ENCODE measurements at regions not wholly inside any gene's neighbourhood (a gene's known extent, or its start where the extent isn't known, plus 50 kb on each side); places are given as distances from the start of the nearest gene placed in this dataset.
A peak's percentile ranks its signal among the peaks of the same experiment; 100 is the strongest.
"Not testable (repeated sequence)": the region's sequence is repeated elsewhere in the genome, so short reads cannot be mapped to it uniquely, and the experiment has no call there.

GRCh38 chr21:14903172-14903865 is 161.5 kb downstream of the NRIP1 start:
- no peak for DNase-seq (ENCODE audit: low spot score)

DNA sequence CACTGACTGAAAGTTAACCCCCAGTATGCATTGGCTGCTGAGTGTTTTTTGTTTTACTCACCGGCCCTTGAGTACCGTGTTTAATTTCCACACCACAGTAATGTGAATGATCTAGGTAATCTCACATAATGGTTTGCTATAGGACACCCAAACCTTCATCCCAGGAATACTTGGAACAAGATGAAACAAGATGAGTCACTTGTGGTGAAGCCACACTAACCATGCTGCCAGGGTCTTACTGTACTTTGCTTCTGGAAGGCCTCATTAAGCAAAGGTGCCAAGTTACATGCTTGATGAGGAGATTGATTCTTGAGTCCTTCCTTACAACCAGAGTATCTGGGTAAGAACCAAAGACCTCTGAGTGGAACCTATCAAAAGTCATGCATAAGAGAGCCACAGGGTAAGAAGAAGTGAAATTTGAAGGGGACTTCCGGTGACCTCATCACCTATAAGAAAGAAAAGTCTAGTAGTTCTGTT is 163.3 kb downstream of the NRIP1 start:
- no peak for DNase-seq (ENCODE audit: low spot score)

GRCh38 chr21:14900611-14901010 is 164.2 kb downstream of the NRIP1 start:
- no peak for DNase-seq (ENCODE audit: low spot score)

DNA sequence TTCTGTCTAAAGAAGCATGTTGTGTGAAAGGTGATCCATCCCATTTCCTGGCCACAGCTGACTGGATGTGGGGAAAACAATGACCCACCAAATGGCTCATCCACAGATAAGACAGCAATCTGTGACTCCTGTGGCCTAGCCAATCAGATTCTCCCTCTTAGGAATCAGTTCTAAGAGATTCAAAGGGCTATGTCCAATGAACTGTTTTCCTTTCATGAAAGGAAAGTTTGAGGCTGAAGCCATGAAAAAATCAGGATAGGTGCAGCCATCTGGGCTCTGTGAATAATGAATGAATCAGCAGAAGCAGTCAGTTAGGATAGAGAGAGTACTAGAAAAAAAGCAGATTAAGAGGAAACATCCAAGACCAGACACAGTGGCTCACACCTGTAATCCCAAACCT is 164.7 kb downstream of the NRIP1 start:
- no peak for DNase-seq (ENCODE audit: low spot score)

DNA sequence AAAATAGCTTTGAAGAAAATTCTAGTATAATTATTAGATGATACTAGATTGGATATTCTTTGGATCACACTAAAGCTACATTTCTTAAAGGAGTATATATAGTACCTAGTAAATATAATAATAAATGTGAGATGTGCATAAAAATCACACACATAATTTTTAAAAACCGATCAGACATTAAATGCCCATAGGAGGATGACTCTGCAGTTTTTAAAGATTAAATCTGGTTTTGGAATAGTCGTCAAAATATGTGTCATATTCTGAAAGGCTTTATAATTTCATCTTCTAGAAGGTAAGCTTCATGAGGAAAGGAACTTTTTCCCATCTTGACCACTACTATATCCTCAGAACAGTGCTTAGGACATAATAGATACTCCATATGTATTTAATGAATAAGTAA is 169.0 kb downstream of the NRIP1 start:
- DNase-seq (ENCODE audit: low spot score), result no peak

DNA sequence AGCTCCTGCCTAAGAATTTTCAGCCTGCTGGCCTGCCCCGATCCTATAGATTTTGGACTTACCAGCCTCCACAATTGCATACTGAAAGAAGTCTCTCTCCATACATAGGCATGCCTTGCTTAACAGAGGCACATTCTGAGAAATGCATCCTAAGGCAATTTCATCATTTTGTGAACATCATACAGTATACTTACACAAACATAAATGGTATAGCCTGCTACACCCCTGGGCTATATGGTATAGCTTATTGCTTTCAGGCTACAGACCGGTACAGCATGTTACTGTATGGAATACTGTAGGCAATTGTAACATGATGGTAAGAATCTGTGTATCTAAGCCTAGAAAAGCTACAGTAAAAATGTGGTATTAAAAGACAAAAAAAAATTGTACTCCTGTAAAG is 174.7 kb downstream of the NRIP1 start:
- DNase-seq (ENCODE audit: low spot score), result no peak

DNA sequence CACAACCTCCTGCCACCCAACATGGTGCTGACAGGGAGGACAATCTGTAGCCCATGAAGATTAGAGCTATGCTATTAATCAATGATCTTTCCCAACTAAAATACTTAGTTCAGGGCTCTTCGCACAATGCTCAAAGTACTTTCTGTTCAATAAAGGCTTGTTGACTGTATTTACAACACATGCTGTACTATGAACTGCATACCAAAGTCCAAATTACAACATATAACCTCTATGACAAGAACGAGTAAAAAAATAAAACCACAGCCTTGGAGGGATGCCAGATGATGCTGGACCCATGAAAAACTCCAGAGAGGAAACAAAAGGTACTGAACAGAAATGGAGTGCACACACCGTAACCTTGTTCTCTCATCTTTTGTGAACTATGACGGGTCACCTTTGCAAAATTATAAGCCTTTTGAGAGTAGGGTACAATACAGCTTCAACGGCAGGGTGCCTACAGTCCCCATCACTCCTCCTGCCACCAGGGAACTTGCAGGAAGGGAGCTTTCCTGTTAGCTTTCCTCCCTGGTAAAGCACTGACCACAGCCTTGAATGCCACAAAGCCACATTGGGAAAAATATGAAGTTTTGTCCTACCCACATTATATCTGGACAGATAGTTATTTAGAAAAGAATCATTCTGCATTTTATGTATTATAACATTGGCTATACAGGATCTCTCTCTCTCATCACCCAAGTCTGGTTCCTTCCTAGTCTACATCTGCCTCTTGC is 175.6 kb downstream of the NRIP1 start:
- peak; percentile 79 for DNase-seq (ENCODE audit: low spot score)

GRCh38 chr21:14888202-14888601 is 176.6 kb downstream of the NRIP1 start:
- no peak for DNase-seq (ENCODE audit: low spot score)

- no peak for DNase-seq (ENCODE audit: low spot score)
These were observed 178.8 kb downstream of the NRIP1 start for GRCh38 chr21:14886001-14886400.

DNA sequence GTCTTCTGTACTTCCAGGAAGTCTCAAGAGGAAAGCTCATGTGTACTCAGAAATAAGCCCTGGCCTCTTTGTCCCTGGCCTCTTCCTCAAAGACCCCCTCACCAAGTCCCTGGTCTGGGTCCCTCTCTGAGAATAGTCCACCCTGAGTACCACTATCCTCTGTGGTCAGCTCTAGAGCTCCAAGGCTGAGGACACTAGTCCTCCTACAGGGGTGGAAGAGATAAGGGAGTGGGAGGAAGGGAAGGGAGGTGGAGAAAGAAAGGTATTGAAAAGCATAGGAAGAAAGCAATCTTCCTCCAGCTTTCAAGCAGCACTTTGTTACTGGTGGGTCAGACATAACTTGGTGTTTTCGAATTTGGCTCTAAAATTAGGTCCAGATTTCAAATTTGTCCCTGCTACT is 181.4 kb downstream of the NRIP1 start:
- DNase-seq (ENCODE audit: low spot score), result no peak

DNA sequence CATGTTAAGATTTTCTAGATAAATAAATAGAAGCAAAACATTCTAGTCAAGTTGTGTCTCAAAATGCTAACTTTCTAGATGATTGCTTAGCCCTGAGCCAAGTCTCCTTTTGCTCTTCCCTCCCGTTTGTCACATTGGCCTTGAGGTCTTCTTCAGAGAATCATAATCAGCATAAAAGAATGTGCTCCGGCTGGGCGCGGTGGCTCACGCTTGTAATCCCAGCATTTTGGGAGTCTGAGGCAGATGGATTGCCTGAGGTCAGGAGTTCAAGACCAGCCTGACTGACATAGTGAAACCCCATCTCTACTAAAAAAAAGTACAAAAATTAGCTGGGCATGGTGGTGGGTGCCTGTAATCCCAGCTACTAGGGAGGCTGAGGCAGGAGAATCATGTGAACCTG is 182.3 kb downstream of the NRIP1 start:
- DNase-seq (ENCODE audit: low spot score), result not testable (repeated sequence)

DNA sequence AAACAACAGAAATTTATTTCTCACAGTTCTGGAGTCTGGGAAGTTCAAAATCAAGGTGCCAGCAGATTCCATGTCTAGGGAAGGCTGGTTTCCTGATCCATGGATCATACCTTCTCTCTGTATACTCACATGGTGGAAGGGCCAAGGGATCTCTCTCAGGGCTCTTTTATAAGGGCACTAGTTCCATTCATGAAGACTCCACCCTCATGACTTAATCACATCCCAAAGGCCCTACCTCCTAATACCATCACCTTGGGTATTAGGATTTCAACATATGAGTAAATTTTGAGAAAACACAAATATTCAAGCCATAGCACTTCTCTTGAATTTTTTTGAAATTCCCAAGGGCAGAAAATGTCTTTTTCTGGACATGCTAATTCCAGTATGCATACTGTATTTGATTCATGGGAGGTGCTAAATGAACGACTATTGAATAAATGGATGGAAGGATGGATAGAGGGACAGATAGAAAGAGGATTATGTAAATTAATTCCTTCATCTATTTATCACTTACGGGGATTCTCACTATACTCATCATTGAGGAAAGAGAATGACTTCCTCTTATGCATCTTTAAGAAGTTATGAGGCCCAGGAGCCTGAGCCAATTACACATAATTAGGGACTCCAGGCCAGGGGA is 182.8 kb downstream of the NRIP1 start:
- DNase-seq (ENCODE audit: low spot score), result no peak

DNA sequence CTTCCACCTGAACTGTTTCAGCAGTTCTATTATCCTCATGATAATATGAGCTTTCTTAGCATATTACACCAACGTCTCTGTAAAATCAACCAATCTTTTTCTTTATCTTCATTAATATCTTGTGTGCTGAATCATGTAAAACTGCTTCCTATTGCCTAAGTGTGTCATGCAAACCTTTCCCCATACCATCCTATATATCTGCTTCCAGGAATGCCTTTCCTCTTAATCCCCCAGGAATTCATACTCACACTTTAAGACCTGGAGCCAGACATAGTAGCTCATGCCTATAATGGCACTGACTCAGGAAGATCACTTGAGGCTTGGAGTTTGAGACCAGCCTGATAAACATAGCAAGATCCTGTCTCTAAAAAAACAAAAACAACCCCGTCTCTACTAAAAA is 183.9 kb downstream of the NRIP1 start:
- no peak for DNase-seq (ENCODE audit: low spot score)

DNA sequence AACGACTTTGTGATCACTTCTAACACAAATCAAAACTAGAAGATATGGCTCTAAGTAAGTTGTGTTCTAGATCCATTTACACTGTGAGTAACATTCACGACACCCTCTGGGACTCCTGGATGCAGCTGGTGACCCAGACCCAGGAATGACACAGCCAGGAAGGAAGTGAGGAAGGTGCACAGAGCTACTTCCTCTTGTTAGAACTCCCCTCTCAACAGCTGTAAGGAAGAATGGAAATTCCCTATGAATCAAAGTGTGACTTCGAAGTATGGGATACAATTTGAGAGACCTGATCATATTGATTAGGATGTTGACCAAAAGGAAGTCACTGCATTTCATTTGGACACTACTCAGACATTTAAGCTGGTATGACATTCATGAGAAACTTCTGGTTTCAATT is 185.3 kb downstream of the NRIP1 start:
- no peak for DNase-seq (ENCODE audit: low spot score)

DNA sequence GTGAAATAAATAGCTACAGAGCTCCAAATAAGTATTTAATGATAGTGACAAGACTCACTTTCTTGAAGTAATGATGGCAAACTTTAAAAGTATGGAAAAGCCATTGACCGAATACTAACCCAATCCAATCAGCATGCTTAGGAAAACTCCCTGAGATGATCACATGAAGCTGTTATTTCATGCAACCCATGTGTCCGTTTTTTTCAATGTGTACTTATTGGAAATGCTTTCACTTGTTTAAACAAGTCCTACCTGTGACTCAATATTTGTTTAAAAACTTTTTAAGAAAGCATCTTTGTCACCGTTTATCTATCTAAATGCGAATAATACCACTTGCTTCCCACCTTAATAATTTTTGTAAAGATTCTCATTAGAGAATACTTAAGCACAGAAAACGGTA is 185.8 kb downstream of the NRIP1 start:
- no peak for DNase-seq (ENCODE audit: low spot score)

- peak; percentile 29 for DNase-seq (ENCODE audit: low spot score)
These were observed 187.1 kb downstream of the NRIP1 start for GRCh38 chr21:14877581-14878228.

- no peak for DNase-seq (ENCODE audit: low spot score)
These were observed 188.3 kb downstream of the NRIP1 start for GRCh38 chr21:14876524-14876840.

DNA sequence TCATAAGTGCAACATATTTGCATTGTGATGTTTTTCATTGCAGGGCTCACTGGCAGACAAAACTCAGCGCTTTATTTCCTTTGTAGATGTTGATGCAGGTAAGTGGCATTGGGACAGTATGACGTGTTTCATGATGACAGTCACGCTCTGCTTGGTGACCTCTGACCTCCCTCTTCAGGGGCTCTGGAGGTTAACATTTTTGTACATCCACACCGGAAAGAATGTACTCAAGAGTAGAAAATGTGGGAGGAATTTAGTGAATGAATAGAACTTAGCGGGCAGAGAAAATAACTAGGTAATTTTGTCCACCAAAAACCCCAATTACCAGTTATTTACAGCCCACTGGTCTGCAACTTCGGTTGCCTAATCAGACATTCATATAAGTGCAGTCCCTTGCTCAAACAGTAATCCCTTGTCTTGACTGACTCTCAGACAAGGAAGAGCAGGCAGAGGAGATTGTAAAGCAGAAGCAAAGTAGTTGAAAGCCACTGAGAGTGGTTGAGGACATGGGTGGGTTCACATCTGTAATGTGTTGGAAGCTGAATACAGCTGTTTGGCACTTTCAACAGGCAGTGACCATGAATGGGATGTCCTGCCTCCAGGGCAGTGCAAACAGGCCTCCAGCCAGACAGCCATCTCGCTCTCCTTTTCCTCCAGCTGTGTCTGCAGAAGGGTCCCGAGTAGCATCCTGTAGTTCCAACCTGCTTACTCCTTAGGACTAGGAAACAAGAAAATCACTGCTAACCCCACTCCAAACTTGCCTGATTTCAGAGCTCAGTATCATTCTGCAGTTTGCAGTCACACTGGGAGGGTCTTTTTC is 188.9 kb downstream of the NRIP1 start:
- DNase-seq (ENCODE audit: low spot score), result no peak

- no peak for DNase-seq (ENCODE audit: low spot score)
These were observed 189.6 kb downstream of the NRIP1 start for GRCh38 chr21:14875186-14875585.

DNA sequence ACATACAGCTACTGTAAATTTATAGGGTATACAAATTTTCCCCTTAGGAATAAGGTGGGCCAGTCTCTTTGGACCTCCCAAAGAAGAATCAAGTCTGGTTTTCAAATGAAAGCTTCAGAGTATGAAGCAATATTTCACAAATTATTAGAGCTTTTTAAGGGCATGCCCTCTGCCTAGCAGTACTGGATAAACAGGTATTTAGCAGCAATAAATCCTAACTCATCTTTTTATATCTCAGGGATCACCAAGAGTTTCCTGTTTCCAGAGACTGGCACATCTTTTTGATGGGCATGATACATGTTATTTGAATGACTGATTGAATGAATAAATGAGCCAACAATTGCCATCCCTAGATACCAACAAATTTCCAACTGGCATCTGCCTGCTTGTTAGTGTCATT is 190.4 kb downstream of the NRIP1 start:
- no peak for DNase-seq (ENCODE audit: low spot score)

- no peak for DNase-seq (ENCODE audit: low spot score)
These were observed 192.9 kb downstream of the NRIP1 start for GRCh38 chr21:14871861-14872260.

- no peak for DNase-seq (ENCODE audit: low spot score)
These were observed 194.0 kb downstream of the NRIP1 start for GRCh38 chr21:14870853-14871149.
